ENCODE measurements at regions not wholly inside any gene's neighbourhood (a gene's known extent, or its start where the extent isn't known, plus 50 kb on each side); places are given as distances from the start of the nearest gene placed in this dataset.

DNA sequence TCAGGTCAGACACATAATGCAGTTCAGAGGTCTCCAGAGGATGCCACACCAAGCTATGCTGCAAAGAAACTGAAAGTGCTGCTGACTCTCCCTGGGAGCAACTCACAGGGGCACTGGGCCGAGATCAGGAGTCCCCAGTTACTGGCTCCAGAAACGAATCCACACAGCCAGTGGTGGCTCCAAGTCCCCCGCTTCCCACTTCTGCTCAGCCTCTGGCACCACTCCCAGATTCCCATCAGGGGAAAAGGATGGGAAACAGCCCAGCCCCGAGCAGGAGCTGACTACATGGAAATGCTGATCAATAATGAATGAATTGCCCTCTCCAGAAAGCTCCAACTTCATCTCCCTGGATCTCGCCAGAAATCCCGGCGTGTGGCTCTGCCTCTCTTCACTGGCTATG, 62.3 kb upstream of the CDH5 start:
- Histone ChIP-seq H3K4me1 (ENCODE audit: control insufficient read depth, insufficient read depth, low read length) (no peaks in the 10 kb centered on the region), H3K9me3 (ENCODE audit: control insufficient read depth, low read length) (no peaks in the 10 kb centered on the region), H3K9ac (ENCODE audit: extremely low read depth, low read length, poor library complexity, severe bottlenecking) (no peak overlapping the region), H3K4me3 (ENCODE audit: low read length) (no peak overlapping the region), H3K36me3 (ENCODE audit: control insufficient read depth, insufficient read depth, low read length) (no peaks in the 10 kb centered on the region), H3K27me3 (ENCODE audit: control insufficient read depth, insufficient read depth, low read length, poor library complexity, severe bottlenecking) (no peaks in the 10 kb centered on the region), H3K27ac (ENCODE audit: low read depth, low read length) (no peak overlapping the region)
- peaks cover 12% of the 10 kb centered on the region for H3K27me3 Mint-ChIP-seq (ENCODE audit: insufficient read depth)
- no peaks in the 10 kb centered on the region for H3K36me3 Mint-ChIP-seq (ENCODE audit: low read depth)
- H3K27ac Mint-ChIP-seq, result no peak overlapping the region
- 85 to 91% methylated on average over 5 to 7 of the region's 7 CpGs for WGBS, 2 experiments (ENCODE audit: insufficient coverage in 1 of 2, insufficient read length in 1 of 2)
- no peaks in the 10 kb centered on the region for H3K4me1 Mint-ChIP-seq
- TF ChIP-seq, protein P1, sequence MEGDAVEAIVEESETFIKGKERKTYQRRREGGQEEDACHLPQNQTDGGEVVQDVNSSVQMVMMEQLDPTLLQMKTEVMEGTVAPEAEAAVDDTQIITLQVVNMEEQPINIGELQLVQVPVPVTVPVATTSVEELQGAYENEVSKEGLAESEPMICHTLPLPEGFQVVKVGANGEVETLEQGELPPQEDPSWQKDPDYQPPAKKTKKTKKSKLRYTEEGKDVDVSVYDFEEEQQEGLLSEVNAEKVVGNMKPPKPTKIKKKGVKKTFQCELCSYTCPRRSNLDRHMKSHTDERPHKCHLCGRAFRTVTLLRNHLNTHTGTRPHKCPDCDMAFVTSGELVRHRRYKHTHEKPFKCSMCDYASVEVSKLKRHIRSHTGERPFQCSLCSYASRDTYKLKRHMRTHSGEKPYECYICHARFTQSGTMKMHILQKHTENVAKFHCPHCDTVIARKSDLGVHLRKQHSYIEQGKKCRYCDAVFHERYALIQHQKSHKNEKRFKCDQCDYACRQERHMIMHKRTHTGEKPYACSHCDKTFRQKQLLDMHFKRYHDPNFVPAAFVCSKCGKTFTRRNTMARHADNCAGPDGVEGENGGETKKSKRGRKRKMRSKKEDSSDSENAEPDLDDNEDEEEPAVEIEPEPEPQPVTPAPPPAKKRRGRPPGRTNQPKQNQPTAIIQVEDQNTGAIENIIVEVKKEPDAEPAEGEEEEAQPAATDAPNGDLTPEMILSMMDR (conservative IDR thresholded peaks at IDR 0.05), result no peak
- H3K4me3 Mint-ChIP-seq, result no peak overlapping the region
- no peak for DNase-seq
- no peaks in the 10 kb centered on the region for H3K9me3 Mint-ChIP-seq

DNA sequence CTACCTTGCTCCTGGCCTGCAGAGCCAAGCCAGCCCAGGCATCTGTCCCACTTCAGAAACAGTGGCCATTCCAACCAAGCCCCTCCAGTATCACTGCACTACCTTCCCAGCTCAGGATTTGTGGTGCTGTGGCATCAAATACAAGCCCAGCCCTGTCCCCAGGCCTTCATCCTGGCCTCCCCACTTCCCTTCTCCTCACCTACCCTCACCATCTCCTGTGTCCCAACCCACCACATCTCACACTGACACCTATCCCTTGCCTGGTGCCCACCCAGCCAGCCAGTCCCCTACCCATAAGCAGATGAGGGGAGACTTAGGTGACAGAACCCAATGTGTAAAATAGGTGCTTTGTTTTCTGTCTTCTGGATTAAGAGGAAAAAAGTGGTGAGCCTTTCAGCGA, 66.0 kb upstream of the CDH5 start:
- Histone ChIP-seq H3K4me3 (ENCODE audit: low read length) (no peak overlapping the region), H3K9ac (ENCODE audit: extremely low read depth, low read length, poor library complexity, severe bottlenecking) (no peak overlapping the region), H3K27me3 (ENCODE audit: control insufficient read depth, insufficient read depth, low read length, poor library complexity, severe bottlenecking) (no peaks in the 10 kb centered on the region), H3K27ac (ENCODE audit: low read depth, low read length) (no peak overlapping the region), H3K36me3 (ENCODE audit: control insufficient read depth, insufficient read depth, low read length) (no peaks in the 10 kb centered on the region), H3K4me1 (ENCODE audit: control insufficient read depth, insufficient read depth, low read length) (no peaks in the 10 kb centered on the region), H3K9me3 (ENCODE audit: control insufficient read depth, low read length) (no peaks in the 10 kb centered on the region)
- TF ChIP-seq, protein P1 (conservative IDR thresholded peaks at IDR 0.05), result no peak
- H3K27ac Mint-ChIP-seq, result no peak overlapping the region
- H3K4me1 Mint-ChIP-seq, result no peaks in the 10 kb centered on the region
- peaks cover 11% of the 10 kb centered on the region for H3K27me3 Mint-ChIP-seq (ENCODE audit: insufficient read depth)
- H3K9me3 Mint-ChIP-seq, result no peaks in the 10 kb centered on the region
- H3K36me3 Mint-ChIP-seq (ENCODE audit: low read depth), result no peaks in the 10 kb centered on the region
- H3K4me3 Mint-ChIP-seq, result no peak overlapping the region
- WGBS, 2 experiments (ENCODE audit: insufficient coverage in 1 of 2, insufficient read length in 1 of 2), result 34 to 71% methylated on average over 1 of the region's 1 CpG
- DNase-seq, result no peak

DNA sequence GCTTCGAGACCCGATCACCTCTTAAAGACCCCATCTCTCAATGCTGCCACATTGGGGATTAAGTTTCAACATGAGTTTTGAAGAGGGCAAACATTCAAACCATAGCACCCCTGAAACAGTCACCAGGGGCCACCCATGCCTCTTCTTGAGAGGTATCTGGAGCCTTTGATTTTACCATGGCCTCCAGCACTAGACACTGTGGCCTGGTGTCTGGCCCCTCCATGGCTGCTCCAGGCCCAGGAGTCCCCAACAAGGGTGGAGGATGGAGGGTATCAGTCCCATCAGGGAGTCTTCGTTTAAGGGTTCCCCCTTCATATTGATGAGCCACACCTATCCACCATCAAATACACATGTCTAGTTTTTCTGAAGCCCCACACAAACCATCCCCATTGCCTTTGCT, 66.5 kb upstream of the CDH5 start:
- Histone ChIP-seq H3K4me3 (ENCODE audit: low read length) (no peak overlapping the region), H3K9ac (ENCODE audit: extremely low read depth, low read length, poor library complexity, severe bottlenecking) (no peak overlapping the region), H3K9me3 (ENCODE audit: control insufficient read depth, low read length) (no peaks in the 10 kb centered on the region), H3K27me3 (ENCODE audit: control insufficient read depth, insufficient read depth, low read length, poor library complexity, severe bottlenecking) (no peaks in the 10 kb centered on the region), H3K4me1 (ENCODE audit: control insufficient read depth, insufficient read depth, low read length) (no peaks in the 10 kb centered on the region), H3K36me3 (ENCODE audit: control insufficient read depth, insufficient read depth, low read length) (no peaks in the 10 kb centered on the region), H3K27ac (ENCODE audit: low read depth, low read length) (no peak overlapping the region)
- TF ChIP-seq, protein P1 (conservative IDR thresholded peaks at IDR 0.05), result no peak
- no peaks in the 10 kb centered on the region for H3K36me3 Mint-ChIP-seq (ENCODE audit: low read depth)
- no peak overlapping the region for H3K4me3 Mint-ChIP-seq
- 76 to 94% methylated on average over 2 to 3 of the region's 3 CpGs for WGBS, 2 experiments (ENCODE audit: insufficient coverage in 1 of 2, insufficient read length in 1 of 2)
- H3K27ac Mint-ChIP-seq, result no peak overlapping the region
- no peaks in the 10 kb centered on the region for H3K4me1 Mint-ChIP-seq
- peaks cover 11% of the 10 kb centered on the region for H3K27me3 Mint-ChIP-seq (ENCODE audit: insufficient read depth)
- DNase-seq, result no peak
- H3K9me3 Mint-ChIP-seq, result no peaks in the 10 kb centered on the region

Measured in endodermal cell (in vitro differentiated cells).